ENCODE measurements at regions not wholly inside any gene's neighbourhood (a gene's known extent, or its start where the extent isn't known, plus 50 kb on each side); places are given as distances from the start of the nearest gene placed in this dataset.

DNA sequence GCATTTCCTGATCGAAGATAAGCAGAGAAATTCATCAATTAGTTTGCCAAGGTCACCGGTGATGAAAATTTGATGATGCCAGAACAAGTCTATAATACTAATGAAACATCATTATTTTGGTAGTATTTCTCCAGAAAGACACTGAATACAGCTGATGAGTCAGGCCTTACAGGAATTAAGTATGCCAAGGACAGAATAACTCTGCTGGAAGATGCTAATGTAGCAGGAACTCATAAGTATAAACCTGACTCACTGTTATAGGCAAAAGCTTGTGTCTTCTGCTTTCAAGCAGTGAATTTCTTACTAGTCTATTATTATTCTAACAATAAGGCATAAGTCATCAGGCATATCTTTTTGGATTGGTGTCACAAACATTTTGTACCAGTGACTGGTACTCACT lies 1825.1 kb upstream of the IGFBP7 start:
- no peaks in the 10 kb centered on the region for H3K4me1 ChIP-seq (ENCODE audit: control insufficient read depth, low read depth, low read length)
- H3K9ac ChIP-seq (ENCODE audit: low read length): no peak overlapping the region
- H3K4me3 ChIP-seq (ENCODE audit: low read length): no peak overlapping the region
- no peak overlapping the region for H3K27ac ChIP-seq (ENCODE audit: low read length)
- no peaks in the 10 kb centered on the region for H3K27me3 ChIP-seq (ENCODE audit: control insufficient read depth, insufficient read depth, low read length)
- no peaks in the 10 kb centered on the region for H3K9me3 ChIP-seq (ENCODE audit: control insufficient read depth, low read depth, low read length)
- no peaks in the 10 kb centered on the region for H3K36me3 ChIP-seq (ENCODE audit: control insufficient read depth, low read depth, low read length)

DNA sequence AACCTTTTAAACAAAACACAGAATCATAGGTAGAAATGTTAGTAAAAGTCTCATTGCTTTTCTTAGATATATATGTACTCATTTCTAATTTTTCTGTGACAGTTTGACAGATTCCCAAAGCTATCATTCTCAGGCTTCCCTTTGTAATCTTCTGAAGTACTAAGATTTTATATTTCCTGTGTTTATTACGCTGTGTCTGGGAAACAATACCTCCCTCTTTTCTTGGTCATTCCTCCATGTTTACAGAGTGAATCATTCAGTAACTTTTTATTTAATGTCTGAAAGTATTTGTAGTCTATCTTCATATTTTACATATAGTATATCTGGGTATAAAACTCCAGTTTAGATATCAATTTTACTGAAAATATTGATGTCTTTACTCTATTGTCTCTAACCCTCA lies 1826.3 kb upstream of the IGFBP7 start:
- Histone ChIP-seq H3K27ac (ENCODE audit: low read length) (no peak overlapping the region), H3K4me3 (ENCODE audit: low read length) (no peak overlapping the region), H3K9me3 (ENCODE audit: control insufficient read depth, low read depth, low read length) (no peaks in the 10 kb centered on the region), H3K27me3 (ENCODE audit: control insufficient read depth, insufficient read depth, low read length) (no peaks in the 10 kb centered on the region), H3K4me1 (ENCODE audit: control insufficient read depth, low read depth, low read length) (no peaks in the 10 kb centered on the region), H3K36me3 (ENCODE audit: control insufficient read depth, low read depth, low read length) (no peaks in the 10 kb centered on the region), H3K9ac (ENCODE audit: low read length) (no peak overlapping the region)

DNA sequence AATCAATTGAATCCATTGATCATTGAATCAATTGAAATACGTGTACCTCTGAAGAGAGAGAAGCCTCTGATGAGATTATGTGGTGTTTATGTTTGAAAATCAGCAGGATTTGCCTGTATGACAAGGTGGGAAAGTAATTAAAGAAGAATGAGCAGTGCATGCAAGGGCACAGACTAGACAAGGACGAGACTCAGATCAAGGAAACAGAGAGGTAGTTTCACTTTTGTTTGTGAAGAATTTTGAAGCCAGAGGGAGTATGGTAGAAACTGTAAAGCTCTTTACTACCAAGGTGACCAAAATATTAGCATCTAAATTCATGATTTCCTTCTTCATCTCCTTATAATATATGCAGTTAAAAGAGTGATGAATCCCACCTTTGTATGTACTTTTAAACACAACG lies 1830.0 kb upstream of the IGFBP7 start:
- no peak overlapping the region for H3K4me3 ChIP-seq (ENCODE audit: low read length)
- no peak overlapping the region for H3K27ac ChIP-seq (ENCODE audit: low read length)
- H3K9me3 ChIP-seq (ENCODE audit: control insufficient read depth, low read depth, low read length): no peaks in the 10 kb centered on the region
- H3K36me3 ChIP-seq (ENCODE audit: control insufficient read depth, low read depth, low read length): no peaks in the 10 kb centered on the region
- no peak overlapping the region for H3K9ac ChIP-seq (ENCODE audit: low read length)
- no peaks in the 10 kb centered on the region for H3K27me3 ChIP-seq (ENCODE audit: control insufficient read depth, insufficient read depth, low read length)
- no peaks in the 10 kb centered on the region for H3K4me1 ChIP-seq (ENCODE audit: control insufficient read depth, low read depth, low read length)

DNA sequence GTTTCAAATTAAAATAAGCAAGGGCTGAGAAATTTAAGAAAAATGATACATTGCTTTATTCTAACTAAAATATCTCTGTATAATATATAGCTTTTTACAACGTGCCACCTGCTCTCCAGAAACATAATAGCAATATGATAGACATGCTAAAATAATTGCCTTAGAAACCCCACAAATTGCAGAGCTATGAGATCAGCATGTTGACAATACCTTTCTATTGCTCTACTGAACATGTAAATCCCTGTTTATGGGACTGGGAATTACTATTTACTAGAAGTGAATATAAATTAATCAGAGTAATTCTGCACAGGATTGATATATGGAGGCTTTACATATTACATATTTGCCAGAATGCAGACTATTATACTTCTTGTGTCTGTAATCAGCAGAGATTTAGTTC lies 1831.1 kb upstream of the IGFBP7 start:
- Histone ChIP-seq H3K27me3 (ENCODE audit: control insufficient read depth, insufficient read depth, low read length) (no peaks in the 10 kb centered on the region), H3K4me1 (ENCODE audit: control insufficient read depth, low read depth, low read length) (no peaks in the 10 kb centered on the region), H3K9me3 (ENCODE audit: control insufficient read depth, low read depth, low read length) (no peaks in the 10 kb centered on the region), H3K27ac (ENCODE audit: low read length) (no peak overlapping the region), H3K36me3 (ENCODE audit: control insufficient read depth, low read depth, low read length) (no peaks in the 10 kb centered on the region), H3K9ac (ENCODE audit: low read length) (no peak overlapping the region), H3K4me3 (ENCODE audit: low read length) (no peak overlapping the region)

DNA sequence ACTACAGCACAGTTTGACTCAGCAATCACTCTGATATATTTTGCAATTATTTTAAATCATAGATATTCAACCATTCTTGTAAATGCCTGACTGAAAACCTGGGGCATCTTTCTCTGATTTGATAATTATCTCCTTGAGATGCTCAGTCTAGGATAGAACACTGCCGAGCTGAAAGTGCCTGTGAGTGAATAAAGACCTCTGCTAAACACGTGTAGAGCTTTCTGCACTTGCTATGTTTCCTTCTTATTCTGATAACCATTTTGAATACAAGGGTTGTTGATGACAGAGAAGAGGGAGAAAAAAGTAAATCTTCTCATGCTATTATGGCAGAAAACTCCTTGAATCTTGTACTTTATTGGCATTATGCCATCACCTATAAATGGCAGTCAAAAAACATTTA lies 1843.4 kb upstream of the IGFBP7 start:
- Histone ChIP-seq H3K27me3 (ENCODE audit: control insufficient read depth, insufficient read depth, low read length) (no peaks in the 10 kb centered on the region), H3K9me3 (ENCODE audit: control insufficient read depth, low read depth, low read length) (no peaks in the 10 kb centered on the region), H3K36me3 (ENCODE audit: control insufficient read depth, low read depth, low read length) (no peaks in the 10 kb centered on the region), H3K4me3 (ENCODE audit: low read length) (no peak overlapping the region), H3K4me1 (ENCODE audit: control insufficient read depth, low read depth, low read length) (no peaks in the 10 kb centered on the region), H3K9ac (ENCODE audit: low read length) (no peak overlapping the region), H3K27ac (ENCODE audit: low read length) (no peak overlapping the region)

DNA sequence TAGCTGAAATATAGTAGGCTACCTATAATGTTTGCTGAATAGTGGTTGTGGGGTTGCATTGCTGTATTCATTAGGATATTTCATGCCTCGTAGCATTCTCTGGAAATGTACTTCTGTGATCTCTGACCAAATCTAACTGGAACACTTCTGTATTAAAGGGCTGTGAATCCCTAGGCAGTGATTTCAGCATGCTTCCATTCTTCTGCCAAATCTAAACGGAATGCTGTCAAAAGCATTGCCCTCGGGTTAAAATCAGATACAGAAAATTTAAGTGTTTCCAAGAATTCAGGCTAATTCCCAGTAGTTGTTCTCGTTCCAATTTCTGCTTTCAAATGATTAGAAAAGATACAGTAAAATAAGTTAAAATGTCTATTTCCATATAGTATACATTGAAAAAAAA lies 1847.5 kb upstream of the IGFBP7 start:
- no peaks in the 10 kb centered on the region for H3K36me3 ChIP-seq (ENCODE audit: control insufficient read depth, low read depth, low read length)
- no peak overlapping the region for H3K4me3 ChIP-seq (ENCODE audit: low read length)
- H3K4me1 ChIP-seq (ENCODE audit: control insufficient read depth, low read depth, low read length): no peaks in the 10 kb centered on the region
- no peaks in the 10 kb centered on the region for H3K9me3 ChIP-seq (ENCODE audit: control insufficient read depth, low read depth, low read length)
- H3K9ac ChIP-seq (ENCODE audit: low read length): no peak overlapping the region
- no peak overlapping the region for H3K27ac ChIP-seq (ENCODE audit: low read length)
- H3K27me3 ChIP-seq (ENCODE audit: control insufficient read depth, insufficient read depth, low read length): no peaks in the 10 kb centered on the region

DNA sequence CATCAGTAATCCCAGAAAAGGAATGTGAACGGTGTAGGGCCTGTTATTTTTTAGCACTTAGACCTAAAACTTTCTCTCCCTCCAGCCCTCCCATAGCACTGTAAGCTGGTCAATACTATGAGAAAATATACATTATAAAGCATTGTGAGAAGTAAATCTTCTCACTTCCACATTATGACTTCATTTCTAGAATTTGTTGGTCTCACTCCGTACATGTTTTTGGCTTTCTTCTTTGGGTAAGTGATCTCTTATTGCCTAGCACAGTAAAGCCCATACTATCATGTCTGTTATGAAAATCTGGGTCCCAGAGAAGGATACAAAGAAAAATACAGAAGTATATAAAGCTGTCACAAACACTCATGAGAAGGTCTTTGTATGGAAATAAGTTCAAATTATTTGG lies 1851.1 kb upstream of the IGFBP7 start:
- H3K9ac ChIP-seq (ENCODE audit: low read length): no peak overlapping the region
- no peak overlapping the region for H3K4me3 ChIP-seq (ENCODE audit: low read length)
- H3K27me3 ChIP-seq (ENCODE audit: control insufficient read depth, insufficient read depth, low read length): no peaks in the 10 kb centered on the region
- no peaks in the 10 kb centered on the region for H3K36me3 ChIP-seq (ENCODE audit: control insufficient read depth, low read depth, low read length)
- no peaks in the 10 kb centered on the region for H3K9me3 ChIP-seq (ENCODE audit: control insufficient read depth, low read depth, low read length)
- H3K4me1 ChIP-seq (ENCODE audit: control insufficient read depth, low read depth, low read length): no peaks in the 10 kb centered on the region
- H3K27ac ChIP-seq (ENCODE audit: low read length): no peak overlapping the region

DNA sequence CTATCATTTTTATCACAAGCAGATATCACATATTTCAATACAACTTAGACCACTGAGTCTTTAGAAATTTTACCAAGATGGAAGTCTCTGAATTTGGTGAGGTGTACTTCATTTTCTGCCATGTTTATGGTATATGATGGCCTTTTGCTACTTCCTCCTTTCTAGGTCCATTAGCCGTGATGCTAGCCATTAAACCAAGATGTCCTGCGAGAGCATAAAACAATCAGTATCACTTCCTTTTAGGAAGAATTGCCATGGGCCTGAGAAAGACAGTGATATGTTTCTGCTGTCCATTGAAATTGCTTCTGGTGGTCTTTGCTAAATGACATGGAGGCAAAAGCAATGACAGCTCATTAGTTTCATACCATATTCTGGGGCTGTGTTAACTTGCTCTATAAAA lies 1851.7 kb upstream of the IGFBP7 start:
- no peak overlapping the region for H3K9ac ChIP-seq (ENCODE audit: low read length)

DNA sequence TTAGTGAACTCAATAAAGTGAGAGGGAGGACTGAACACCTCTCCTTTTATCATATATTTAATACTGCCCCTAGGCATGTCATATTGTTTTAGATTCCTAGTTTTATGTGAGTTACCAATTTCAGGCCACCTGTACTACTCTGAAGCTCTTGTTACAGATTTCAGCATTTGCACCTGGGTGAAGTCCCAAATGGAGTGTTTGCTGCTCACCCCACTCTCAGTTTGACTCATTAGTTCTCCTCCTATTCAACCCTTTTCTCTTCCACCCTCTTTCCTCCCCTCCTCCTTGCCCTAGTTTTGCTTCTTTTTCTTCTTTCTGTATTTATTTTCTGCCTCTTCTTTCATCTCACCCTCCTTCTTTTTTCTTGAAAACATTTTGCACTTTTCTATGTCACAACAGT lies 1852.2 kb upstream of the IGFBP7 start:
- H3K27me3 ChIP-seq (ENCODE audit: control insufficient read depth, insufficient read depth, low read length): no peaks in the 10 kb centered on the region
- H3K4me1 ChIP-seq (ENCODE audit: control insufficient read depth, low read depth, low read length): no peaks in the 10 kb centered on the region
- no peaks in the 10 kb centered on the region for H3K36me3 ChIP-seq (ENCODE audit: control insufficient read depth, low read depth, low read length)
- no peak overlapping the region for H3K27ac ChIP-seq (ENCODE audit: low read length)
- H3K9me3 ChIP-seq (ENCODE audit: control insufficient read depth, low read depth, low read length): no peaks in the 10 kb centered on the region
- H3K9ac ChIP-seq (ENCODE audit: low read length): no peak overlapping the region
- no peak overlapping the region for H3K4me3 ChIP-seq (ENCODE audit: low read length)

More for the DNA sequence above, 1851.7 kb upstream of the IGFBP7 start:
- Histone ChIP-seq H3K4me3 (ENCODE audit: low read length) (no peak overlapping the region), H3K9me3 (ENCODE audit: control insufficient read depth, low read depth, low read length) (no peaks in the 10 kb centered on the region), H3K27me3 (ENCODE audit: control insufficient read depth, insufficient read depth, low read length) (no peaks in the 10 kb centered on the region), H3K4me1 (ENCODE audit: control insufficient read depth, low read depth, low read length) (no peaks in the 10 kb centered on the region), H3K36me3 (ENCODE audit: control insufficient read depth, low read depth, low read length) (no peaks in the 10 kb centered on the region), H3K27ac (ENCODE audit: low read length) (no peak overlapping the region)

DNA sequence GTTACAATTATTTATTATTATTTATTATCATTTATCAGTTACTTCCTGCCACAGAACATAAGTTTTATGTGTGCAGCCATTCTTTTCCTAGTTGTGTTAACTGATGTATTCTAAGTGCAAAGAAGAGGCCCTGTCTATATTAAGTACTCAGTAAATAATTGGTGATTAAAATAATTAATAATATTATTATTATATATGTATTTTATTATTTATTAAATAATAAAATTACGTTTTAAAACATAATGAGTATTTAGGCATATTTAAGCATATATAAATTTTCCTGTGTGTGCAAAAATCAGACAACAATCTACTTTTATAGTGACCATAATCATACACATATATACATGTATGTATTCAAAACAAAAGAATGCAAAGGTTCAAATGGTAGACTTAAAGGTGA lies 1871.6 kb upstream of the IGFBP7 start:
- no peaks in the 10 kb centered on the region for H3K27me3 ChIP-seq (ENCODE audit: control insufficient read depth, insufficient read depth, low read length)
- no peak overlapping the region for H3K27ac ChIP-seq (ENCODE audit: low read length)
- no peak overlapping the region for H3K4me3 ChIP-seq (ENCODE audit: low read length)
- no peaks in the 10 kb centered on the region for H3K4me1 ChIP-seq (ENCODE audit: control insufficient read depth, low read depth, low read length)
- H3K9me3 ChIP-seq (ENCODE audit: control insufficient read depth, low read depth, low read length): no peaks in the 10 kb centered on the region
- H3K9ac ChIP-seq (ENCODE audit: low read length): no peak overlapping the region
- H3K36me3 ChIP-seq (ENCODE audit: control insufficient read depth, low read depth, low read length): no peaks in the 10 kb centered on the region

DNA sequence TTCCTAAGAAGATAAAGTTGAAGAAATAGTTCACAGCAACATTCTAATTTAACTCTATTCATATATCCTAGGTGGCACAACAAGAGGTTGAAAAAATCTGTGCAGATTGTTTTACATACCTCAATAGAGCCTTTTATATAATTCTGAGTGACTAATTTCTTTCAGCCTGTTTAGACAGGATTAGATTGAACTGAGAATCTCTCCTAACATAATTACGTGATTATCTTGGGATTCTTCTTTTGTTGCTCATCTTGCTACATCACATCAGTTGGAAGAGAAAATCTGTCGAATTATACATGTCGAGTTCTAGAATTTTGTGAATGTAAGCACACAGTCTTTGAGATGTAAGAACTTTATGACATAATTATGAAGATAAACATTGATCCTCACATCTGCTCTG lies 1873.7 kb upstream of the IGFBP7 start:
- Histone ChIP-seq H3K27me3 (ENCODE audit: control insufficient read depth, insufficient read depth, low read length) (no peaks in the 10 kb centered on the region), H3K36me3 (ENCODE audit: control insufficient read depth, low read depth, low read length) (no peaks in the 10 kb centered on the region), H3K27ac (ENCODE audit: low read length) (no peak overlapping the region), H3K9ac (ENCODE audit: low read length) (no peak overlapping the region), H3K4me3 (ENCODE audit: low read length) (no peak overlapping the region), H3K4me1 (ENCODE audit: control insufficient read depth, low read depth, low read length) (no peaks in the 10 kb centered on the region), H3K9me3 (ENCODE audit: control insufficient read depth, low read depth, low read length) (no peaks in the 10 kb centered on the region)

DNA sequence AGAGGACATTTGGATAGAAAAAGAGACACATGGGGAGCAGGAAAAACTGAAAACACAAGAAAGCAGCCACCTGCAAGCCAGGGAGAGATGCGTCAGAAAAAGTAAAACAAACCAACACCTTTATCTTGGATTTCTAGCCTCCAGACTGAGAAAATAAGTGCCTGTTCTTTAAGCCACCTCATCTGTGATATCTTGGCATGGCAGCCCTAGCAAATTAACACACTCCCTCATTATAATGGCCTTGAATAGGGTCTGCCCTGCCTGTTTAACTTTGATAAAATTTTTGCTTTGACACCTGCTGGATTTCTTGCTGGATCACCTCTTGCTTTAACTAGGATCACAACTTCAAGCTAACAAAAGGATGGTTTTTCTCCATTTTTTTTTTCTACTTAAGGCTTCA lies 1892.0 kb upstream of the IGFBP7 start:
- H3K9me3 ChIP-seq (ENCODE audit: control insufficient read depth, low read depth, low read length): no peaks in the 10 kb centered on the region
- H3K4me1 ChIP-seq (ENCODE audit: control insufficient read depth, low read depth, low read length): no peaks in the 10 kb centered on the region
- no peak overlapping the region for H3K9ac ChIP-seq (ENCODE audit: low read length)
- H3K4me3 ChIP-seq (ENCODE audit: low read length): no peak overlapping the region
- no peak overlapping the region for H3K27ac ChIP-seq (ENCODE audit: low read length)
- H3K27me3 ChIP-seq (ENCODE audit: control insufficient read depth, insufficient read depth, low read length): no peaks in the 10 kb centered on the region
- no peaks in the 10 kb centered on the region for H3K36me3 ChIP-seq (ENCODE audit: control insufficient read depth, low read depth, low read length)

DNA sequence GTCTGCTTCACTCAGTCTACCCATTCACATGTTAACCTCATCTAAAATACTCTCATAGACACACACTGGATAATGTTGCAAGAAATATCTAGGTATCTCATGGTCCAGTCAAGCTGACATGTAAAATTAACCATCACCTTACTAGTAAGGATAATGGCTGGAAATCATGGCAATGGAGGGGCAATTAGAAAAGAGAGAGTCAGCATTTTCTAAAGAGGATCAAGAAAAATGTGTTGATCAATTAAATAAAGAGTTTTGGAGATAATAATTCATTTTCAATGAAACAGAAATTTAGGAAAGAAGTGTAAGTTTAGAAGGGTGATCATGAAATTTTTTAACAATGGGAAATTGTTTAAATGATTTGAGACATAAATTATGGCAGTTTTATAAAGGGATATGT lies 1914.1 kb upstream of the IGFBP7 start:
- H3K4me1 ChIP-seq (ENCODE audit: control insufficient read depth, low read depth, low read length): no peaks in the 10 kb centered on the region
- H3K27ac ChIP-seq (ENCODE audit: low read length): no peak overlapping the region
- no peak overlapping the region for H3K9ac ChIP-seq (ENCODE audit: low read length)
- no peak overlapping the region for H3K4me3 ChIP-seq (ENCODE audit: low read length)
- H3K36me3 ChIP-seq (ENCODE audit: control insufficient read depth, low read depth, low read length): no peaks in the 10 kb centered on the region
- no peaks in the 10 kb centered on the region for H3K27me3 ChIP-seq (ENCODE audit: control insufficient read depth, insufficient read depth, low read length)
- no peaks in the 10 kb centered on the region for H3K9me3 ChIP-seq (ENCODE audit: control insufficient read depth, low read depth, low read length)

Data from iPS-18a (cell line).